HUES48 (cell line): ENCODE measurements at regions not wholly inside any gene's neighbourhood (a gene's known extent, or its start where the extent isn't known, plus 50 kb on each side); places are given as distances from the start of the nearest gene placed in this dataset.
"Not testable (repeated sequence)": the region's sequence is repeated elsewhere in the genome, so short reads cannot be mapped to it uniquely, and the experiment has no call there.

ENCODE experiments used
- H3K27ac ChIP-seq: one replicate; pipeline ENCODE4 v1.7.0; 2013; ENCODE audit warnings: low read depth, low read length, inconsistent platforms
- H3K27me3 ChIP-seq: 2 replicates; pipeline ENCODE4 v1.6.1; 2013; ENCODE audit warnings: mild to moderate bottlenecking, low read length; ENCODE audit not compliant: control insufficient read depth, insufficient read depth
- H3K36me3 ChIP-seq: 2 replicates; pipeline ENCODE4 v1.6.1; 2013; ENCODE audit warnings: low read length; ENCODE audit not compliant: control insufficient read depth, insufficient read depth
- H3K4me1 ChIP-seq: 2 replicates; pipeline ENCODE4 v1.6.1; 2013; ENCODE audit warnings: mild to moderate bottlenecking, low read length; ENCODE audit not compliant: control insufficient read depth, insufficient read depth
- H3K4me3 ChIP-seq: 2 replicates; pipeline ENCODE4 v1.5.1; 2013; ENCODE audit warnings: mild to moderate bottlenecking, low read depth, low read length
- H3K9ac ChIP-seq: 2 replicates; pipeline ENCODE4 v1.6.1; 2013; ENCODE audit warnings: mild to moderate bottlenecking, low read depth, low read length, moderate library complexity
- H3K9me3 ChIP-seq: 2 replicates; pipeline ENCODE4 v1.6.1; 2013; ENCODE audit warnings: low read length; ENCODE audit not compliant: control insufficient read depth, insufficient read depth

DNA sequence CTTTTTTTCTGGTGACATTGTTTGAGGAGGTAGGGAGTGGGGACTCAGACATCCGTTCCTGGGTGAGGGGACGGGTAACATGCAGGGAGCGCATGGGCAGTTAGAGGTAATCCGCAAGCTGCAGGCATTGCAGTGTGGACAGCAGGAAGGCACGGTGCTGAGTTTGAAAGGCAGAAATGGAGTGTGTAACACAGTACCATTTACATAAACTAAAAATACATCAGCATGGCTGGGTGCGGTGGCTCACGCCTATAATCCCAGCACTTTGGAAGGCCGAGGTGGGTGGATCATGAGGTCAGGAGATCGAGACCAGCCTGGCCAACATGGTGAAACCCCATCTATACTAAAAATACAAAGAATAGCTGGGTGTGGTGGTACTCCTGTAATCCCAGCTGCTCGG is 109.3 kb upstream of the EXOC2 start:
- not testable (repeated sequence) for H3K4me3 ChIP-seq, H3K9ac ChIP-seq, H3K27me3 ChIP-seq, H3K36me3 ChIP-seq, H3K9me3 ChIP-seq, H3K27ac ChIP-seq
- H3K4me1 ChIP-seq: peaks cover 11% of the 10 kb centered on the region

GRCh38 chr6:799769-800168 is 106.8 kb upstream of the EXOC2 start:
- no peaks in the 10 kb centered on the region for H3K27me3 ChIP-seq
- no peak overlapping the region for H3K4me3 ChIP-seq
- H3K9ac ChIP-seq: no peak overlapping the region
- H3K27ac ChIP-seq: no peak overlapping the region
- peaks cover 19% of the 10 kb centered on the region for H3K4me1 ChIP-seq
- no peaks in the 10 kb centered on the region for H3K36me3 ChIP-seq
- H3K9me3 ChIP-seq: no peaks in the 10 kb centered on the region

DNA sequence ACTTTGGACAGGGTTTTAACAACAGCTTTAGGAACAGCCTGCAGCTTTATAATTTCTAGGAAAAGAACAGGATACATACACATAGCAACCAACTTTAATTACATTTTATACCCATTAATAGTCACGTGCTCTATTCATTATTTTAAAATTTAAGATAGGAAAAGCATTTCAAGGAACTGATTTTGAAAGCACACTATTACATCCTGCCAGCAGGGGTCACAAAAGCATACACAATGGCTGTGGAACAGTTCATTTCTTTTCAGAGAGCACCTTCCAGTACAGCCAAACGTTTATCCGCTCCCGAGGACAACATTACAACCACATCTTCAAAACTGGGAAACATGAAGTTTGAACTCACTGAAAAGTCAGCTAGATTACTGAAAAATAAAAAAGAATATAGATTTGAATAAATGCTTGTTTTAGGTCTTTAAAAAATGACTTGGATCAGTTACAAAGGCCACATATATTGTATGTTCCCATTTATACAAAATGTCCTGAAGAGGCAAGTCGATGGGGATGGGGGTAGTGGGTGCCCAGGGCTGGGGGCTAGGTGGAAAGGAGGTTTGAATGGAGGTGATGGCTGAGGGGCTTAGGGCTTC is 104.6 kb upstream of the EXOC2 start:
- H3K36me3 ChIP-seq: no peaks in the 10 kb centered on the region
- no peak overlapping the region for H3K4me3 ChIP-seq
- H3K27me3 ChIP-seq: no peaks in the 10 kb centered on the region
- no peak overlapping the region for H3K9ac ChIP-seq
- H3K27ac ChIP-seq: no peak overlapping the region
- H3K9me3 ChIP-seq: no peaks in the 10 kb centered on the region
- peaks cover 19% of the 10 kb centered on the region for H3K4me1 ChIP-seq

GRCh38 chr6:795046-795685 is 102.2 kb upstream of the EXOC2 start:
- no peak overlapping the region for H3K27ac ChIP-seq
- no peak overlapping the region for H3K4me3 ChIP-seq
- H3K36me3 ChIP-seq: no peaks in the 10 kb centered on the region
- no peaks in the 10 kb centered on the region for H3K27me3 ChIP-seq
- H3K9me3 ChIP-seq: no peaks in the 10 kb centered on the region
- no peak overlapping the region for H3K9ac ChIP-seq
- peaks cover 19% of the 10 kb centered on the region for H3K4me1 ChIP-seq

GRCh38 chr6:793261-793660 is 100.3 kb upstream of the EXOC2 start:
- no peak overlapping the region for H3K9ac ChIP-seq
- no peaks in the 10 kb centered on the region for H3K9me3 ChIP-seq
- no peak overlapping the region for H3K4me3 ChIP-seq
- H3K36me3 ChIP-seq: no peaks in the 10 kb centered on the region
- no peaks in the 10 kb centered on the region for H3K27me3 ChIP-seq
- peaks cover 9% of the 10 kb centered on the region for H3K4me1 ChIP-seq
- no peak overlapping the region for H3K27ac ChIP-seq

DNA sequence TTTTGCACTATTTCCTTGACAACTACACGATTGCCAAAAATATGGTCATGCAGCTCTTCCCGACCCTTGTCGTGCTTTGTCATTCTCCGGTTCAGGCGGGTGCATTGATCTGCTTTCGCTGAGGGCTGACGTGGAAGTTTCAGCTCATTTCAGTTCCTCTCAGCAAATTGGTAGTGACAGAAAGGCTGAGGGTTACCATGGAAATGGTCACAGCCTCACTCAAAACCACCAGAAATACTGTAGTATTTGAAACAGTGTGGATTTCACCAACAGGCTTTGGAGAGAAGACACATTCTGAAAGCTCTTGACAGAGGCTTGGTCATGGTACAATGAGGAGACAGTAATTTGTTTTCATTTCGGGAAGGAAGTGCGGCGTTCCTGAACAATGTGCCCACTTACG is 99.7 kb upstream of the EXOC2 start:
- Histone ChIP-seq H3K27ac (no peak overlapping the region), H3K9me3 (no peaks in the 10 kb centered on the region), H3K9ac (no peak overlapping the region), H3K36me3 (no peaks in the 10 kb centered on the region), H3K4me1 (peaks cover 9% of the 10 kb centered on the region), H3K27me3 (no peaks in the 10 kb centered on the region), H3K4me3 (no peak overlapping the region)

DNA sequence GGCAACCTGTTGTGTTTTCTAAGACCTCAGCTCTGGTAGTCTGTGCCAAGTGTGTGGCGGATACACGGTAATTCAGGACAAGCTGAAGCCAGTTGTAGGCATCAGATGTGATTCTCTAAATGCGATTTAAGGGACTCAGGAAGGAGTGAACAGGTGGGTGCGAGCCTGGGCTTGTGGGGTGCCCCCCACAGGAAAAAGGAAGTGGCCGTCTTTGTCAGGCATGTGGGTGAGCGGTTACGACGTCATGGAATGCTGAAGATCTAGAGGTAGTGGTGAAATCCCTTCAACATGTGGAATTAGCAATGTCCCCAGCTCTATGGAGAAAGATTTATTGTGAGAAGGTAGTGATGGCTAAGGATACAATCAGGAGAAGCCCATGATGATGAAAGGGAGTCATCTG is 95.1 kb upstream of the EXOC2 start:
- no peak overlapping the region for H3K9ac ChIP-seq
- H3K36me3 ChIP-seq: no peaks in the 10 kb centered on the region
- no peak overlapping the region for H3K27ac ChIP-seq
- H3K4me1 ChIP-seq: no peaks in the 10 kb centered on the region
- no peaks in the 10 kb centered on the region for H3K9me3 ChIP-seq
- H3K27me3 ChIP-seq: no peaks in the 10 kb centered on the region
- no peak overlapping the region for H3K4me3 ChIP-seq

GRCh38 chr6:786946-787763 is 94.2 kb upstream of the EXOC2 start:
- H3K9me3 ChIP-seq: no peaks in the 10 kb centered on the region
- no peak overlapping the region for H3K9ac ChIP-seq
- no peak overlapping the region for H3K27ac ChIP-seq
- H3K27me3 ChIP-seq: no peaks in the 10 kb centered on the region
- H3K4me3 ChIP-seq: no peak overlapping the region
- H3K4me1 ChIP-seq: no peaks in the 10 kb centered on the region
- H3K36me3 ChIP-seq: no peaks in the 10 kb centered on the region

DNA sequence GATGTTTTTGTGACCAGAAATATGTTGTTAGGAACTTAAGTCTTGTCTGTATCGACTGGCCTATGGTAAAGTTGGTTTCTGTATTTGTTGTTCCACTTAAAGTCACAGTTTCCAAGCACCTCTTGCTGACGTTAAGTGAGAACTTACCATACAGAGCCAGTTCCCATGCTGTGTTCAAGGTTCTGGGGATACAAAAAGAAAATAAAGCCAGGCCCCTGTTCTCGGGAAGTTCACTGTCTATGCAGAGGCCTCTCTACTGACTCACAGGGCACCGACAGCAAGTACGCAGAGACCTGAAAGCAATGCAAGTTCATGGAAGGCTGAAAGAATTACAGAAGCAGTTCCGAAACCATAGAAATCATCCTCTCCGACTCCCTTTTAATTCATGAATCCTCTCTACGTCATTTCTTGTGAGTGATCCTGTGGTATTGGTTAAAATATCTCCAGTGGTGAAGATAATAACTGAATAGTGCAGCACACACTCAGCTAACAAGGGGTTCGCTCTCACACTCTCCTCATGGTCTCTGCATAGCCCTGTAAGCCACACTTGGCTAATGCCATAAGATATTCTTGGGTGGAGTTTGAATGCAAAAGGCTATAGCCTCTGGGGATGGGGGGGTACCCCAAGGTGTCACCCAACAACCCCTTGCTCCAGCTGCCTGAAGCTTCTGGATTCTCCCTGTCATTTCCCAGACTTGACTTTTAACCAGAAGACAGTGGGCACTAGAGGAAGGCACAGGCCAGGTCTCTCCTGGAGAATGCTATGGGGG is 91.2 kb upstream of the EXOC2 start:
- peaks cover 10% of the 10 kb centered on the region; the same call in 1 of the 2 replicates for H3K4me1 ChIP-seq
- H3K36me3 ChIP-seq: no peaks in the 10 kb centered on the region
- H3K9ac ChIP-seq: no peak overlapping the region
- no peaks in the 10 kb centered on the region for H3K27me3 ChIP-seq
- no peak overlapping the region for H3K27ac ChIP-seq
- no peak overlapping the region for H3K4me3 ChIP-seq
- no peaks in the 10 kb centered on the region for H3K9me3 ChIP-seq

DNA sequence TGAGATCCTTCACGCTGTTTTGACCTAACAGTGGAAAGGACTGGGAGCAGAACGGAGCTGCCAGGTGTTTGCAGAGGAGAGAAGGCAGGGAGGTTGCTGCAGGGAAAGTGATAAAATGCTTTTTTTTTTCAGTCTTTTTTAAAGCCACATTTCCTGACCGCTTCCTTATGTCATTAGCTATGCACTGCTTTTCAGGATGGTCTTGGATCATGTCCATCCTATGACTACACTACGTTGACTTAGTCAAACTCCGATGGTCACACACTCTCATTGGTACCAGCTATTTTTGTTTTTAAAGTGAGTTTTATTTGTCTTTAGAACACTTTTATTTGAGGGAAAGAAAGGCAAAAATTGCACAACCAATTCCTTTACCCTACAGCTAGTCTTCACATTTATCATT is 89.2 kb upstream of the EXOC2 start:
- Histone ChIP-seq H3K9ac (no peak overlapping the region), H3K4me3 (no peak overlapping the region), H3K27ac (no peak overlapping the region), H3K36me3 (no peaks in the 10 kb centered on the region), H3K27me3 (no peaks in the 10 kb centered on the region), H3K9me3 (no peaks in the 10 kb centered on the region), H3K4me1 (peaks cover 10% of the 10 kb centered on the region; the same call in 1 of the 2 replicates)
